Mesothelial cell of epicardium (in vitro differentiated cells): ENCODE measurements at regions not wholly inside any gene's neighbourhood (a gene's known extent, or its start where the extent isn't known, plus 50 kb on each side); places are given as distances from the start of the nearest gene placed in this dataset.

Experiments used
- DNase-seq, 2 experiments: peaks; one replicate each; pipeline ENCODE4 v3.0.0; 2021; ENCODE audit warnings: low spot score in 2 of 2; ENCODE audit not compliant: unreplicated experiment in 2 of 2
- H3K27ac Mint-ChIP-seq: 2 replicates; pipeline ENCODE4 v1.8.0; 2021; ENCODE audit warnings: mixed read lengths
- H3K27me3 Mint-ChIP-seq: 2 replicates; pipeline ENCODE4 v1.8.0; 2021; ENCODE audit warnings: low read depth, mixed read lengths
- H3K36me3 Mint-ChIP-seq: 2 replicates; pipeline ENCODE4 v1.8.0; 2021; ENCODE audit warnings: mixed read lengths
- H3K4me1 Mint-ChIP-seq: 2 replicates; pipeline ENCODE4 v1.8.0; 2021; ENCODE audit warnings: mixed read lengths
- H3K4me3 Mint-ChIP-seq: 2 replicates; pipeline ENCODE4 v1.8.0; 2021; ENCODE audit warnings: mild to moderate bottlenecking, moderate library complexity, mixed read lengths
- H3K9me3 Mint-ChIP-seq: 2 replicates; pipeline ENCODE4 v1.8.0; 2021; ENCODE audit warnings: mixed read lengths
- TF ChIP-seq, protein P1 (sequence below): fragments of 200-600 bp; sonication (generic); IDR thresholded peaks from one replicate; pipeline ENCODE4 v1.5.0; 2021; ENCODE audit warnings: antibody characterized with exemption; ENCODE audit not compliant: unreplicated experiment

DNA sequence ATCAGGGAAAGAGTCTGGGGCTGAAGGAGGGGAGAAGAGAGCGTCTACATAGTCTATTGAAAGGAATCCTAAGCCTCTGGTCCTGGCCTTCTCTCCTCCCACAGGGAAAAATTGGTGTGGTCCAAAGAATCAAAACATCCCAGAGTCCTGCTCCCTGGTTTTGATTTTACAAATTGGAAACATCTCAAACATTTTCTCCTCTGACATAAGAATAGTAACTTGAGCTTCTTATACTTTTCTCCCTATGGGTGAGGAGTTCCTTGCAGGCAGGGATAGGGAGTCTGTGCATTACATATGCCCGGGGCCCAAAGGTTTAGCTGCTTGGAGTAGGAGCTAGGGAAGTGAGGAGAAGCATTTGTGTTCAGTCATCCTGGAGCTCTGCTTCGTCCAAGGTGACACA lies 120.0 kb upstream of the GGTLC1 start:
- no peaks in the 10 kb centered on the region for H3K27me3 Mint-ChIP-seq
- H3K36me3 Mint-ChIP-seq, result no peaks in the 10 kb centered on the region
- no peaks in the 10 kb centered on the region for H3K4me1 Mint-ChIP-seq
- no peak overlapping the region for H3K27ac Mint-ChIP-seq
- TF ChIP-seq, protein P1, sequence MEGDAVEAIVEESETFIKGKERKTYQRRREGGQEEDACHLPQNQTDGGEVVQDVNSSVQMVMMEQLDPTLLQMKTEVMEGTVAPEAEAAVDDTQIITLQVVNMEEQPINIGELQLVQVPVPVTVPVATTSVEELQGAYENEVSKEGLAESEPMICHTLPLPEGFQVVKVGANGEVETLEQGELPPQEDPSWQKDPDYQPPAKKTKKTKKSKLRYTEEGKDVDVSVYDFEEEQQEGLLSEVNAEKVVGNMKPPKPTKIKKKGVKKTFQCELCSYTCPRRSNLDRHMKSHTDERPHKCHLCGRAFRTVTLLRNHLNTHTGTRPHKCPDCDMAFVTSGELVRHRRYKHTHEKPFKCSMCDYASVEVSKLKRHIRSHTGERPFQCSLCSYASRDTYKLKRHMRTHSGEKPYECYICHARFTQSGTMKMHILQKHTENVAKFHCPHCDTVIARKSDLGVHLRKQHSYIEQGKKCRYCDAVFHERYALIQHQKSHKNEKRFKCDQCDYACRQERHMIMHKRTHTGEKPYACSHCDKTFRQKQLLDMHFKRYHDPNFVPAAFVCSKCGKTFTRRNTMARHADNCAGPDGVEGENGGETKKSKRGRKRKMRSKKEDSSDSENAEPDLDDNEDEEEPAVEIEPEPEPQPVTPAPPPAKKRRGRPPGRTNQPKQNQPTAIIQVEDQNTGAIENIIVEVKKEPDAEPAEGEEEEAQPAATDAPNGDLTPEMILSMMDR, result no peak
- H3K4me3 Mint-ChIP-seq, result no peak overlapping the region
- no peak for DNase-seq
- no peaks in the 10 kb centered on the region for H3K9me3 Mint-ChIP-seq

DNA sequence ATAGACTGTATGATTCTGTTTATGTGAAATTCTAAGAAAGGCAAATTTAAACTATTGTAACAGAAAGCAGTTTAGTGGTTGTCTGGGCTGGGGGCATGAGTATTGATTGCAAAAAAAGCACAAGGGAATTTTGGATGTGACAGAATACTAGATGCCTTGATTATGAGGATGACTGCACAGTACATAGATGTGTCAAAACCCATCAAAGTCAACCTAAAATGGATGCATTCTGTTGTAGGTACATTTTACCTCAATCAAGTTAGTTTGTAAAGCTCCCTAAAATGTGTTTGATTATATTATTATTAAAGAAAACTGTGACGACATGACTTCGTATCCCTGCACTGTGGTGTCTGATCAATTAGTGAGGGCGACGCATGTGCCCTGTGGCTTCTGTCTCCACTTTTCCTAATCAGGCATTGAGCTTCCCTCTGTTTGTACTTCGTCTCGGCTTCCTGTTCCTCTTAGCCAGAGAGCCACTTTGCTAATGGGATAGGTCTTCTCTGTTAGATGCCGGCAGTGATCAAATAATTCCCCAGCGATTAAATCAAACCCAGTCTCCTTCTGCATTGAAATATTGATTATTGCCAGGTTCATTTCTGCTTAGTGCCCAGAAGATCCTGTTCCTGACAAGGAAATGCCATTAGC lies 118.3 kb upstream of the GGTLC1 start:
- no peaks in the 10 kb centered on the region for H3K27me3 Mint-ChIP-seq

DNA sequence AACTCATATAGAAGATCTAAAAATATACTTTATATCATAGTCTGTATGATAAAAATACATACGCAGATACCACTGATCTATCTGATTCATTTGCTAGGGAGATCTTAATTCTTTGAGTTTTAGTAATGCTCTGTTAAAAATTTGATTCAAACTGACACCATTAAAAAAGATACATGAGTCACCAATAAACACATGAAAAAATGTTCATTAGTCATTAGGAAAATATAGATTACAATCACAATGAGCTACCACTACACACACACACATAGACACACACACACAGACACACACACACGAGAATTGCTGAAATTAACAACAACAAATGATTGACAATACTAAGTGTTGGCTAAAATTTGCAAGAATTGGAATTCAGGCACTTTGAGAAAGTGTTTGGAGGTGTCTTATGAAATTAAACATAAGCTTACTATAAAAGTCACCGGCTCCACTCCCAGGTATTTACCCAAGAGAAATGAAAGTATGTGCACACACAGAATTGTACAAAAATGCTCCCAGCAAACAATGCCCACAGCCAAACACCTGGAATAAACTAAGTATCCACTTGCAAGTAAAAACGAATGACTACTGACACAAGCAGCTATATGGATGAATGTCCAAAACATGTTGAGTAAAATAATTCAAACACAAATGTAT lies 117.7 kb upstream of the GGTLC1 start:
- H3K4me1 Mint-ChIP-seq, result peaks cover 20% of the 10 kb centered on the region
- no peak overlapping the region for H3K4me3 Mint-ChIP-seq
- H3K9me3 Mint-ChIP-seq, result no peaks in the 10 kb centered on the region
- TF ChIP-seq, protein P1, result no peak
- no peaks in the 10 kb centered on the region for H3K36me3 Mint-ChIP-seq
- no peak overlapping the region for H3K27ac Mint-ChIP-seq
- DNase-seq, result no peak
- H3K27me3 Mint-ChIP-seq, result no peaks in the 10 kb centered on the region

More for the DNA sequence above, 118.3 kb upstream of the GGTLC1 start:
- Mint-ChIP-seq H3K27ac (no peak overlapping the region), H3K36me3 (no peaks in the 10 kb centered on the region), H3K4me1 (peaks cover 15% of the 10 kb centered on the region), H3K9me3 (no peaks in the 10 kb centered on the region), H3K4me3 (no peak overlapping the region)
- TF ChIP-seq, protein P1, result no peak
- no peak for DNase-seq

DNA sequence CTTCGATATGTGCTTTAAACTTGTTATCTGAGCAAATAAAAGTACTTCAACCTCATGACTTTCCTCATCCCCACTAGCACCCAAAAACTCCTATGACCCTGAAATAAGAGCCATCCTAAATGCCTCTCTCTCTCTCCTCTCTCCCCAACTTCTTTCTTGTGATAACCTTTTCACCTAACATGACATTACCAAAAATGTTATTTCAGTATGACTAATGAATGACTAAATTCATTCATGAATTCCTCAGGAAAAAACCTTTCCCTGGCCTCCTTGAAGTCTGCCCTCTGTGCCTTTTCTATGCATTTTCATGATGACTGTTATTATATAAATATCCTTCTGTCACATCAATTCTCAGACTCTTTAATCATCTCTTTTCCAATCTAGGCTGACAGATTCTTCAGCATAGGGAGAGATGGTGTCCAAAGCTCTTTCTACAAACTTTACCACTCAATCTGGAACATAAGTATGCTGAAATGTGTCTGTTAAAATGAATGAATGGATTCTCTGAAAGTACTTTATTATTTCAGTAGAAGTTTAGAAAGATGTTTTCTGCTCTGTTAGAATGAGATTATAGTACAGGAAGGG lies 114.3 kb upstream of the GGTLC1 start:
- Mint-ChIP-seq H3K36me3 (no peaks in the 10 kb centered on the region), H3K27ac (peak overlapping the region; percentile 72), H3K27me3 (no peaks in the 10 kb centered on the region), H3K4me3 (no peak overlapping the region), H3K4me1 (peaks cover 39% of the 10 kb centered on the region), H3K9me3 (no peaks in the 10 kb centered on the region)
- no peak for DNase-seq
- TF ChIP-seq, protein P1, result no peak

DNA sequence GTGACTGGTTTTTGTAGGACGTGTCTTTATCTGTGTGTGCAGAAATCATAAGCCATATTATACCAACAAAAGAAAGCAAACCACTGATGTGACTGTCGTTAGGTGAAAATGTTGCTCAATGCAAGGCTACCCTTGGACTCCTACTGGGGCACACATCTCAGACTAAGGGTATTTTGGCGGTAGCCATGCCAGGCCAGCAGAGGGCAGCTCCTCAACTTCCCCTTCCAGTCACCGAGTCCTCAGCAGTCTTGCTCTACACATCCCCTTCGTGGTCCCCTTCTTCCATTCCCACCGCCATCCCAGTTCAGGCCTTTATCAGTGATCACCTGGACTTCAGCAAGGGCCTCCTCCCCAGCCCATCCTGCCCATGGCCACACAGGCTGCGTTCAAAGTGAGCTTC lies 113.7 kb upstream of the GGTLC1 start:
- Mint-ChIP-seq H3K4me1 (peaks cover 40% of the 10 kb centered on the region), H3K4me3 (no peak overlapping the region), H3K27me3 (no peaks in the 10 kb centered on the region), H3K27ac (peak overlapping the region; percentile 72), H3K36me3 (no peaks in the 10 kb centered on the region), H3K9me3 (no peaks in the 10 kb centered on the region)
- TF ChIP-seq, protein P1, result no peak
- no peak for DNase-seq
